NOMO-1 treated with DMSO at 0.1 percent for 48 hours (cell line): ENCODE measurements at regions not wholly inside any gene's neighbourhood (a gene's known extent, or its start where the extent isn't known, plus 50 kb on each side); places are given as distances from the start of the nearest gene placed in this dataset.
"Not testable (repeated sequence)": the region's sequence is repeated elsewhere in the genome, so short reads cannot be mapped to it uniquely, and the experiment has no call there.

Source experiments
- DNase-seq: peaks from one replicate; lab custom pipeline; 2025; ENCODE audit not compliant: unreplicated experiment; lab: John Stamatoyannopoulos, UW

DNA sequence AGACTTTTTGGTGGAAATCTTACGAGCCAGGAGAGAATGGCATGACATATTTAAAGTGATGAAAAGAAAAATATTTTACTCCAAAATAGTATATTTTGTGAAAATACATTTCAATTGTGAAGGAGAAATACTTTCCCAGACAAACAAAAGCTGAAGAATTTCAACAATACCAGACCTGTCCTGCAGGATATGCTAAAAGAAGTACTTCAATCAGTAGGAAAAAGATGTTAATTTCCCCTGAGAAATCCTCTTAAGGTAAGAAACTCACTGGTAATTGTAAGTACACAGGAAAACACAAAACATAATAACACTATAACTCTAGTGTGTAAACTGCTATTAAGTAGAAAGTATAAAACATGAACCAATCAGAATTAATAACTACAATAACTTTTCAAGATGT, 341.8 kb upstream of the GJE1 start:
- DNase-seq: no peak

DNA sequence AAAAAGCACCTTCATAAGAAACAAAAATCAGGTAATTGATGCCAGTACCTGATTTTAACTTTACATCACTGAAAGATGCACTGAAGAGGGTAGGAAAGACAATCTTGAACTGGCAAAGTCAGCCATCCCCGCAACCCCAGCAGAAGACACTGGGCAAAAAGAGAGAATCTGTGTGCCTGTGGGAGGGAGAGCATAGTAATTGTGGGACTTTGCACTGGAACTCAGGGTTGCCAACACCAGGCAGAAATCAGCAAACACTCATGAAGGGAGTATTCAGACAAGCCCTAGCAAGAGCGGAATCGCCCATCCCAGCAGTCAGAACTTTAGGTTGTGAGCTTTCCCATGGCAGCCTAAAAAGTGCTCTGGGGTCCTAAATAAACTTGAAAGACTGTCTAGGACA, 344.6 kb upstream of the GJE1 start:
- DNase-seq: no peak

DNA sequence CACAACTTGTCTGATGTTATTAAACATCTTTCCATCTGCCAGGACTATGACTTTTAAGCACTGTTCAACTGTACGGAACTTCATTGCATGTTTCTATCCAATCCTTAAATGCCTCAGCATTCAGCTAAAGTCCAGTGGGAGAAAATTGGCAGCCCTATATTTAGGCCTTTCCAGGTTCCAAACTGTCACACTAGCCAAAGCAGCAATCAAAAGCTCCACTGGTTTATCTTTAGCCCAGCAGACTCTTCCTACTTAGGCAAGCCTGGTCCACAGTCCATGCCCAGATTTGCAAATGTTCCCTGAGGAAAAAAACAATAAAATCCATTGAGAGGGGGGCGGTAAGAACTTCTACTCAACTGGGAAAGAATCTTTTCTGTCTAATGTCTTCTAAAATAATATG, 349.1 kb upstream of the GJE1 start:
- no peak for DNase-seq

DNA sequence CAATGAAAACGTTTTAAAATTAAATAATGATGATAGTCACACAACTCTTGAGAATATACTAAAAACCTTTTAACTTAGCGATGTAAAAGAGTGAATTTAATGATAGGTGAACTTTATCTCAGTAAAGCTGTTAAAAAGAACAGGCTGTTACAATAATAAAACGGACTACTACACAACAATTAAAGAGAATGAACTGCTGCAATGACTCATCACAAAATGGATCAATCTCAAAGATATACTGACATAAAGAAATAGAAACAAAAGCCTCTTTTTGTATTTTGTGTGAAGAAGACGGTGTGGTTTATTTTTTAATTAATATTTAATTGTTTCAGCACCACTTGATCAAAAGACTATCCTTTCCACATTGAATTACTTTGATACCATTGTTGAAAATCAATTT, 352.4 kb upstream of the GJE1 start:
- no peak for DNase-seq

- DNase-seq: no peak
Measured at GRCh38 chr6:141764388-141764787, 368.3 kb upstream of the GJE1 start.

- DNase-seq: no peak
Measured at GRCh38 chr6:141758430-141758829, 374.3 kb upstream of the GJE1 start.

GRCh38 chr6:141753180-141753579, 379.5 kb upstream of the GJE1 start:
- DNase-seq: no peak

GRCh38 chr6:141752677-141753076, 380.0 kb upstream of the GJE1 start:
- DNase-seq: no peak

DNA sequence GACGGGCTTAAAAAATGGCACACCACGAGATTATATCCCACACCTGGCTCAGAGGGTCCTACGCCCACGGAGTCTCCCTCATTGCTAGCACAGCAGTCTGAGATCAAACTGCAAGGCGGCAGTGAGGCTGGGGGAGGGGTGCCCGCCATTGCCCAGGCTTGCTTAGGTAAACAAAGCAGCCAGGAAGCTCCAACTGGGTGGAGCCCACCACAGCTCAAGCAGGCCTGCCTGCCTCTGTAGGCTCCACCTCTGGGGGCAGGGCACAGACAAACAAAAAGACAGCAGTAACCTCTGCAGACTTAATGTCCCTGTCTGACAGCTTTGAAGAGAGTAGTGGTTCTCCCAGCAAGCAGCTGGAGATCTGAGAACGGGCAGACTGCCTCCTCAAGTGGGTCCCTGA, 386.4 kb upstream of the GJE1 start:
- DNase-seq: not testable (repeated sequence)

DNA sequence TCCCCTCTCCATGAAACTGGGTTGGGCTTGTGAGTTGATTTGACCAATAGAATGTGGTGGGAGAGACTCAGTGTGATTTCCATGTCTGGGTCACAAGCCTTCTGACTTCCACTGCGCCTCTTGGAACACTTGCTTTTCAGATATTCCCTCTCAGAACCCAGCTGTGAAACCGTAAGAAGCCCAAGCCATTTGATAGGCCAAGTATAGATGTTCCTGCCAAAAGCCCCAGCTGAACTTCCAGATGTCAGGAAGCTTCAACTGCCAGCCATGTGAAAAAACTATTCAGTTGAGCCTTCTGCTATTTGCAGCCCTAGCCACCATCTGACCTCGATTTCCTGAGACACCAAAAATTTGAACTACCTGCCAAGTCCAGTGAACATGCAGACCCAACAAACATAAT, 387.8 kb upstream of the GJE1 start:
- no peak for DNase-seq

- DNase-seq: no peak
Measured at GRCh38 chr6:141744194-141744925, 388.4 kb upstream of the GJE1 start.

GRCh38 chr6:141736104-141736503, 396.6 kb upstream of the GJE1 start:
- DNase-seq: no peak

DNA sequence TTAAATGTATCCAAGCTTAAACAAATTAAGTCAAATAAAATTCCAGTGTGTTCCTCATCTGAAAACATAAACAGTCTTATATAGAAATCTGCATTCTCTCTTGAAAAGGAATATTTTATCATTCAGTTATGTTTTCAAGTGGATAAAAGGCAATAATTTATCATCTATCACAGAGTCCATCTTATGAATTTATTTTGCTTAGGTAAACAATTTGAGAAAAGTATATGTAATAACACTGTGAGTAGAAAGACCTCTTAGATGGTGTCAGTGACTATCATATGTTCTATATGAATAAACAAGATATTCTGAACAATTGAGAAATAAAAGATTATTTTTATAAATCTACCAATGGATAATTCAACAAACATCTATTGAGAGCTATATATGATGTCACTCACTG, 397.6 kb upstream of the GJE1 start:
- DNase-seq: no peak

DNA sequence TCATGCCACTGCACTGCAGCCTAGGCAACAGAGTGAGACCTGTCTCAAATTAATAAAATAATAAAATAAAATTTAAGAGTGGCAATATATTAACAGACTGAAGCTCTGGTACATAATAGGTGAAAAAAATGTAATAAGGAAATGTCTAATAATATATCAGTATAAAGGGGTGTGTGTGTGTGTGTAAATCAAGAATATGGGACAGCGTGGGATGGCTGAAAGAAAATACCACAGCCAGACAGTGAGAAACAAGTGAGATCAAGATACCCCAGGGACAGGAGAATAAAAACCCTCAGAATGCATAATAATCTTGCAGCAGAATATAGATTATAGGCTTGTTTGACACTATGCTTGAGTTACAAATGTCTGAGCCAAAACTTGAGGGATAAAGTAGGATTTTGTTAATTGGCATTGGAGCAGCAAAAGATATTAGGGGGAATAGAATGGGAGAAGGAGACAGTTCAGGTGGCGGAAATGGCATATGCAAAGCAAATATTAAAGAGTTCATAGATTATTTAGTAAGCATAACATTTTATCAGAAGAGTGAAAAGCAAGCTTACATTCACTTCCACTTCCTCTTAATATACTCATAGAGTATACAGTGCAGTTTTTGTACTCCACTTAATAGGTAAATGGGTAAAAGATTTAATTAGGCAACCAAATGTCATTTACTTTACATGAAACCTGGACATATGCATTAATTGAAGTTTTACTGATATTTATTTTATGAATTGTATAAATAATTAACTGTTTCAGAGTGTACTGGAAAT, 398.5 kb upstream of the GJE1 start:
- no peak for DNase-seq

- DNase-seq: no peak
Measured at GRCh38 chr6:141729146-141729545, 403.6 kb upstream of the GJE1 start.

DNA sequence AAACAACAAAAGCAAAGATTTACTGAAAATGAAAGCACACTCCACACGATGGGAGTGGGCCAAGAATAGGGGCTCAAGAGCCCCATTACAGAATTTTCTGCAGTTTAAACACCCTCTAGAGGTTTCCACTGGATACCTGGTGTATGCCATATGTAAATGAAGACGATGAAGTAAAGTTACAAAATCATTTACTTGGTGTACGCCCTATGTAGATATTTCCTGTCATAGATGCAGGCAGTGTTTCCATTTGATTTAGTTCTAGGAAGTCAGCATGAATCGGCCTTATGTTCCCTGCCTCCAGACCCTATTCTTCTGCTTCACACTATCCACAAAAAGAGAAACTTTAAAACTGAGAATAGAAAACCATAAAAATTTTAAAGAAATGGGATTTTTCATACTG, 404.4 kb upstream of the GJE1 start:
- DNase-seq: no peak

DNA sequence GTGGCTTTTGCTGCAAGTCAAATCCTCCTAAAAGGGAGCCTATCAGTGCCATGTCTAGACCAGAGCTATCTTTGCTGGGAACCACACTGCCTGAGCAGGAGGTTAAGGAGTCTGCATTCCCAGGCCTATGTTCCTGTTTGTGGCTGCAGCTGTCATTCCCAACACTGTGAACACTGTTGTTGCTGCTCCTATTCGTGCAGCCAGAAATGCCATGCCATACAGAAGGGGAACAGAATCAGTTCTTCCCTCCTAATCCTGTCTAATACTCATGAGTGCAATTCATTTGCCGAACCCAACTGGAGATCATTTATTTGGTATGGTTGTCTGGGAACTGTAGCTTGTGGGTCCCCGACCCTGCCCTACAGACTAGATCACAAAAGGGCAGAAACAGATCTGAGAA, 406.5 kb upstream of the GJE1 start:
- no peak for DNase-seq

- DNase-seq: no peak
Measured at GRCh38 chr6:141724731-141725130, 408.0 kb upstream of the GJE1 start.

GRCh38 chr6:141719476-141719875, 413.2 kb upstream of the GJE1 start:
- no peak for DNase-seq

GRCh38 chr6:141705431-141705830, 427.3 kb upstream of the GJE1 start:
- no peak for DNase-seq

DNA sequence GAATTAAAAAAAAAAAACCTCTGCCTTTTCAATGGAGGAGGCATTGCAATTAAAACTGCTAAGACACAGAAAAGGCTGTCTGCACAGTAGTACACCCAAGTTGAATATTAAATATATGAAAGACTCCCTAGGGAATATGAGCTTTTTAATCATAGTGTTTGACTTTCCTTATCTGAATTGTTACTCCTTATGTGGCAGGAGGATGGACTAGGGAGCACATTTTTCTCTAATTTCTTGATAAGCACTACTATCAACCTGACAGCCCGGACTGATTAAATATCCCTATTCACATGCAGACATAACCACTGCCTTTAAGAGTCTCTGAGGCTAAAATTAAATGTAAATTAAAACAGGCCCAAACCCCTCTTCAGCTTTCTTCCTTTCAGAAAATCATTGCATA, 428.6 kb upstream of the GJE1 start:
- no peak for DNase-seq

- DNase-seq: no peak
Measured at GRCh38 chr6:141701732-141702131, 431.0 kb upstream of the GJE1 start.

- no peak for DNase-seq
Measured at GRCh38 chr6:141700819-141701218, 431.9 kb upstream of the GJE1 start.
